Ovary (tissue), 7 donors: ENCODE measurements at regions not wholly inside any gene's neighbourhood (a gene's known extent, or its start where the extent isn't known, plus 50 kb on each side); places are given as distances from the start of the nearest gene placed in this dataset.

Source experiments
- DNase-seq, 5 donors: peaks; one replicate each; pipeline ENCODE4 v3.0.0-alpha.2; 2019 to 2020
- H3K27ac ChIP-seq, 2 donors: fragments of 200-600 bp; one replicate each; pipeline versions ENCODE4 v1.5.1 to v1.8.0; 2019 to 2022
- H3K27me3 ChIP-seq: fragments of 200-600 bp; one replicate; pipeline ENCODE4 v1.8.0; 2022
- H3K36me3 ChIP-seq: fragments of 200-600 bp; sonication (generic); one replicate; pipeline ENCODE4 v1.5.1; 2019
- H3K4me1 ChIP-seq: one replicate; pipeline ENCODE4 v1.8.1; 2013; ENCODE audit warnings: mild to moderate bottlenecking, moderate library complexity; ENCODE audit not compliant: insufficient read depth
- H3K4me3 ChIP-seq: fragments of 200-600 bp; sonication (generic); one replicate; pipeline ENCODE4 v1.5.1; 2017
- H3K9me3 ChIP-seq, 2 donors: fragments of 200-600 bp in 1 of 2; sonication (generic) in 1 of 2; one replicate each; pipeline versions ENCODE4 v1.5.1 to v1.8.1; 2013 to 2019; ENCODE audit warnings: mild to moderate bottlenecking in 1 of 2, moderate library complexity in 1 of 2
- CTCF ChIP-seq, 3 donors: fragments of 450-650 bp in 2 of 3; fragments of 200-600 bp in 1 of 3; IDR thresholded peaks; one replicate each; pipeline versions ENCODE4 v1.5.1 to v1.8.0; 2016 to 2022; ENCODE audit warnings: antibody characterized with exemption in 3 of 3, mild to moderate bottlenecking in 1 of 3
- EP300 ChIP-seq: sonication (generic); formaldehyde crosslinking; IDR thresholded peaks from one replicate; pipeline ENCODE4 v1.6.1; 2017; ENCODE audit warnings: antibody characterized with exemption
- POLR2A ChIP-seq: fragments of 450-650 bp; IDR thresholded peaks from one replicate; pipeline ENCODE4 v1.6.1; 2017; ENCODE audit warnings: antibody characterized with exemption, mild to moderate bottlenecking, moderate library complexity
- WGBS, 3 donors: extraction: QIAGEN DNeasy Blood & Tissue Kit in 1 of 3; methylation state at CpG; one replicate each; pipeline versions ENCODE4 v1.1.5 to v1.1.7; 2013 to 2017; 5-methylcytosine and 5-hydroxymethylcytosine counted together
- intact Hi-C, 4 donors: fragments of 100-400 bp; cut with DNase I; formaldehyde crosslinking; loops; one replicate each; pipeline versions ENCODE4 v1.11.0 to v1.15.1; 2022 to 2023
- donor health status: DM: no; HTN: no; CAD: no; lungs with moderate emphysema.
- donor health status: DM: no; HTN: no; CAD: no.
- donor health status: Bipolar disorder and iron deficiency.
- donor health status: DM: no; HTN: no; CAD: no.
- donor health status: DM: yes; HTN: yes; CAD: no.

DNA sequence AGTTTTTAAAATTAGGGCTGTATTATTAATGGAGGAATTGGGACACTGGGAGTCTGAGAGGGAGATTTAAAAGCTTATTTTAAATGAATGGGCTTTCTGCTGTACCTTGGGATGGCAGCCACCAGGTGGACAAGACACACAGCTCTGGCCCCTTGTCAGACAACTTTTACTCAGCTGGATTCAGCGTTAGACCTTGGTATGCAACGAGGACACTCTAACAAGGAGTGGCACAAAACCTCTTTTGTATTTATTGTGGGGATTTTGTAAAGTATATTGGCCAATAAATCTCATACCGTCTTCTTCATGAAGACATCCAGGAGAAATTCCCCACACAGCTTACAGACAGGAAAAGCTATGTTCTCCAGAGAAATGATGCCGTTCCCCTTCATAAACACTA is 105.7 kb downstream of the LCA5 start:
- 63 to 89% (median 79%) methylated on average over 4 of the region's 4 CpGs for WGBS, 3 donors
- H3K27ac ChIP-seq = no peak overlapping the region
- H3K27me3 ChIP-seq = no peaks in the 10 kb centered on the region
- no peak for TF ChIP-seq CTCF (IDR thresholded peaks at IDR 0.05)
- TF ChIP-seq POLR2A = no peak
- TF ChIP-seq EP300 = no peak
- no peaks in the 10 kb centered on the region for H3K36me3 ChIP-seq
- DNase-seq = no peak
- intact Hi-C loops = no loop called here
- H3K4me3 ChIP-seq = no peak overlapping the region
- H3K9me3 ChIP-seq = no peaks in the 10 kb centered on the region
- H3K4me1 ChIP-seq = no peaks in the 10 kb centered on the region

DNA sequence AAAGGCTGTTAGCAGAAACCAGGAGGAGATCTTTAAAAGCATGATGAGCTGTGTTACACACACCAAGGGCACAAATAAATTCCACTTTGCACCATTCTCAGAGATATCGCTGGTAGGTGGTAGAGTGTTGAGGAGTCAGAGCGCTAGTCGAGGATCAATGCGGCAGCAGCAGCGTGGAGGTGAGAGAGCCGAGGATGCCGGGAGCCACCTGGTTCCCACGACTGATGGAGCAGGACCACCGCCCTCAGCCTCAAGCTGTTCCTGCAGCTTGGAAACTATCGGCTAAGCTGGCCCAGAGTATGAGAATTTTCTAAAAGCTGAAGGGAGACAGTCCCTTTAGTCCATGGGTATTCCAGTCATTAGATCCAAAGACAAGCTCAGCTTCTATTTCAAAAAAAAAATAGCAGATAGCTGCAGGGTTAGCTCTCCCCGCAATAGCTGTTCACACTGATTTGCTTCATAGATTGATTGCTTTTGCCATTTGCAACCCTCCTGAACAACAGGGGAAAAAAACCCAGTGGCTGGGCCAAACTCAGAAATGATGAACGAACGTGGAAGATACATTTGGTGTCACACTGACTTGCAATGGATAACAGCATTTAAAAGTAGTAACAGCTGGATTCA is 106.2 kb downstream of the LCA5 start:
- H3K27me3 ChIP-seq = no peaks in the 10 kb centered on the region
- no peaks in the 10 kb centered on the region for H3K9me3 ChIP-seq
- H3K36me3 ChIP-seq = no peaks in the 10 kb centered on the region
- WGBS, 3 donors = 88 to 91% (median 90%) methylated on average over 13 of the region's 13 CpGs
- no peak for DNase-seq
- intact Hi-C loops = no loop called here
- H3K4me3 ChIP-seq = no peak overlapping the region
- no peak overlapping the region for H3K27ac ChIP-seq
- TF ChIP-seq POLR2A (no peak), CTCF (IDR thresholded peaks at IDR 0.05) (no peak), EP300 (no peak)
- H3K4me1 ChIP-seq = no peaks in the 10 kb centered on the region

DNA sequence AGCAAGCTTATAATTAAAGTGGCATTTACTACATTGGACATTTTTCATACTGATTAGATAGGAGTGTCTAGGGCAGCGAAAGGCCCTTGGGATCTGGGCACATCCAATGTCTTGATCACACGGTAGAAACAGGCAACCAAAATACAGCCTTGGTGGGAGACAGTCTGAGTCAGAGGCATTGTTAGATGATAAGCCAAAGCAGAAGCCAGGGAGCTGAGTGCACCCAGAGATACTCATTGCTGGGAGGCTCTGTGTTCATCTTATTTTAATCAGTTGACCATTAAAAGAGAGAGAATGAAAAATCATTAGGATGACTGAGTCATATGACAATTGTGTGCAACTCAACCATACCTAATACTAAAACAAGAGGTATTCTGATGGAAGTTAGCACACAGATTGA is 109.5 kb downstream of the LCA5 start:
- Histone ChIP-seq H3K27me3 (no peaks in the 10 kb centered on the region), H3K9me3 (no peaks in the 10 kb centered on the region), H3K27ac (no peak overlapping the region), H3K4me1 (no peaks in the 10 kb centered on the region), H3K4me3 (no peak overlapping the region), H3K36me3 (no peaks in the 10 kb centered on the region)
- no peak for TF ChIP-seq CTCF (IDR thresholded peaks at IDR 0.05)
- TF ChIP-seq EP300 = no peak
- TF ChIP-seq POLR2A = no peak
- no peak for DNase-seq
- intact Hi-C loops = no loop called here
- 56 to 63% (median 63%) methylated on average over 2 of the region's 2 CpGs for WGBS, 3 donors

GRCh38 chr6:79426625-79427278 is 110.5 kb downstream of the LCA5 start:
- Histone ChIP-seq H3K27ac (no peak overlapping the region), H3K9me3 (no peaks in the 10 kb centered on the region), H3K4me3 (no peak overlapping the region), H3K4me1 (no peaks in the 10 kb centered on the region), H3K36me3 (no peaks in the 10 kb centered on the region), H3K27me3 (no peaks in the 10 kb centered on the region)
- DNase-seq = no peak
- TF ChIP-seq CTCF (IDR thresholded peaks at IDR 0.05) (no peak), EP300 (no peak), POLR2A (no peak)
- intact Hi-C loops = no loop called here
- 86 to 92% (median 90%) methylated on average over 5 of the region's 5 CpGs for WGBS, 3 donors
